ENCODE measurements at regions not wholly inside any gene's neighbourhood (a gene's known extent, or its start where the extent isn't known, plus 50 kb on each side); places are given as distances from the start of the nearest gene placed in this dataset.

DNA sequence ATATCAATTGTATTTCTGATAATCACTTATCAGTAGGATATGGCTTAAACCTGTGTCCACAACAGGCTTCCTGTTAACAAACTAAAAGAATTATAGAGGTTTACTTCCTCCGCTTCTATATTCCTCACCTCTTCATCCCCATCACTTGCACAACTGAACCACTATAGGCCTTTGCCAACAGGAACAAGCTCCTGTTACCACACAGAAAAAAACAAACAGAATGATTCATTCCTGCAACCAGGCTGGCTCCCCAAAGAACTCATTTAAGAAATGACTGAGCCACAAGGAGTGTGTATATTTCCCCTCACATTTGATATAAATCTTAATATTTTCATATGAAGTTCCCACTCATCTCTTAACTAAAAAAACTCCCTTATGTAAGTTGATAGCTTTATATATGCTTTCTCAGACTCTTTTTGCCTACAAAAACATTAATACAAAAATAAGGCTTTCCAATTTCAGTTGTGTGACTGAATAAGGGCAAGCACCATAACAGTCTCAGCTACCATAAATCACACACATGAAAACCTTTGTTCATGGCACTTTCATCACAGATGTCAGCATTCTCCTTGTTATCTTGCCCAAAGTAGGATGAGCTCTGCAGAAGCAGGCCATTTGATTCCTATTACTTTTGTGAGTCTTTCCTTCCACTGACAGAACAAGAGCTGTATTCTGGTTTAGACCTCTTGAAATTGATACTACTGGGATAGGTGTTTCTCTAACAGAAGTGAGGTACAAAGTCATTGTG lies 366.8 kb downstream of the SLITRK1 start:
- Histone ChIP-seq H3K36me3 (ENCODE audit: control insufficient read depth in 2 of 3, insufficient read depth in 3 of 3, low read length in 3 of 3) (no peaks in the 10 kb centered on the region), H3K9ac (ENCODE audit: low read length in 3 of 3) (no peak overlapping the region), H3K4me1 (ENCODE audit: control insufficient read depth in 2 of 3, insufficient read depth in 2 of 3, low read depth in 1 of 3, low read length in 3 of 3) (no peaks in the 10 kb centered on the region), H3K27ac (ENCODE audit: low read depth in 2 of 2, low read length in 2 of 2) (no peak overlapping the region), H3K9me3 (ENCODE audit: control insufficient read depth in 2 of 3, insufficient read depth in 1 of 3, low read length in 3 of 3) (no peaks in the 10 kb centered on the region), H3K27me3 (ENCODE audit: control insufficient read depth, insufficient read depth, low read length) (no peaks in the 10 kb centered on the region), H3K4me3 (ENCODE audit: low read length in 3 of 3) (no peak overlapping the region)
- DNase-seq, result no peak
- TF ChIP-seq, protein P1, sequence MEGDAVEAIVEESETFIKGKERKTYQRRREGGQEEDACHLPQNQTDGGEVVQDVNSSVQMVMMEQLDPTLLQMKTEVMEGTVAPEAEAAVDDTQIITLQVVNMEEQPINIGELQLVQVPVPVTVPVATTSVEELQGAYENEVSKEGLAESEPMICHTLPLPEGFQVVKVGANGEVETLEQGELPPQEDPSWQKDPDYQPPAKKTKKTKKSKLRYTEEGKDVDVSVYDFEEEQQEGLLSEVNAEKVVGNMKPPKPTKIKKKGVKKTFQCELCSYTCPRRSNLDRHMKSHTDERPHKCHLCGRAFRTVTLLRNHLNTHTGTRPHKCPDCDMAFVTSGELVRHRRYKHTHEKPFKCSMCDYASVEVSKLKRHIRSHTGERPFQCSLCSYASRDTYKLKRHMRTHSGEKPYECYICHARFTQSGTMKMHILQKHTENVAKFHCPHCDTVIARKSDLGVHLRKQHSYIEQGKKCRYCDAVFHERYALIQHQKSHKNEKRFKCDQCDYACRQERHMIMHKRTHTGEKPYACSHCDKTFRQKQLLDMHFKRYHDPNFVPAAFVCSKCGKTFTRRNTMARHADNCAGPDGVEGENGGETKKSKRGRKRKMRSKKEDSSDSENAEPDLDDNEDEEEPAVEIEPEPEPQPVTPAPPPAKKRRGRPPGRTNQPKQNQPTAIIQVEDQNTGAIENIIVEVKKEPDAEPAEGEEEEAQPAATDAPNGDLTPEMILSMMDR (IDR thresholded peaks at IDR 0.05; ENCODE audit: borderline replicate concordance, extremely low read depth, insufficient read depth), result no peak
- FAIRE-seq, result no peak
- intact Hi-C loops (cut with DNase I), result no loop called here

DNA sequence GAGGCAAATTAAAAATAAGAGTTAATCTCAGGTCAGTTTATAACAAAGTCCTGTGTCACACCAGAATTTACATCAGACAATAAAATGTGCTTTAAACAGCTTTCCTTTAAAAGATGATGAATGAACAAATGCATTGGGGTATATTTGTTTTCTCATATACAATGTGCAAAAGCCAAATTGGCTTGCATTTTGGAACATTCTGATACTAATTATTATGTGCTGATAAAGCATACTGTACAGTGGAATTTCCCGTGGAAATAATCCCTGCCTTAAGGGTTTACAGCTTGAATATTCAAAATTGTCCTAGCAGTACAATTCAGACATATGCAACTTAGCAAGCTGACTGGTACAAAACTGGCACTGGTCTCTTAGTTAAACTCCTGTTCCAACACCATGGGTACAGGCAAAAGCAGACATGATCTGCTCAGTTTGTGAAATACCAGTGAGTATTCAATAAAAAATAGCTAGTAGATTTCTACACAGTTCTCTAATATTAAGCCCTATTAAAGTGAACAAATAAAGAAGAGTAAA lies 373.4 kb downstream of the SLITRK1 start:
- TF ChIP-seq, protein P1 (IDR thresholded peaks at IDR 0.05; ENCODE audit: borderline replicate concordance, extremely low read depth, insufficient read depth), result no peak
- intact Hi-C loops (cut with DNase I), result no loop called here

DNA sequence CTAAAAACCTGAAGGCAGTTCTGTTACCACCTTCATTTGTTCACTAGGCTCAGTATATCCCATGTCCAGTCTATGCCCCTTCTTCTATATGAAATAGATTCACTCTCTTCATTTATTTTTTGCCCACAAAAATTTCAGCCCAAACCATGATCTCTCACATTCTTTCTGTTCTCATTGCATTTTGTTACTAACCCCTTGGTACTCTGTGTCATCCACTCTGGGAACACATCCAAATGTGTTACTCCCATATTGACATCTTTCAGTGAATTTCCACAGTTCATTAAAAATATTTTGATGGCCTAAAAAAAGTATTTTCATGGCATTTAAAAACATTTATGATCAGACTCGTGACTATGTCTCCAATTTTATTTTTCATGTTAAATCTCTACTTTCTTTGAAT lies 378.9 kb downstream of the SLITRK1 start:
- no peaks in the 10 kb centered on the region for H3K36me3 ChIP-seq (ENCODE audit: control insufficient read depth in 2 of 3, insufficient read depth in 3 of 3, low read length in 3 of 3)
- TF ChIP-seq, protein P1 (IDR thresholded peaks at IDR 0.05; ENCODE audit: borderline replicate concordance, extremely low read depth, insufficient read depth), result no peak
- H3K9me3 ChIP-seq (ENCODE audit: control insufficient read depth in 2 of 3, insufficient read depth in 1 of 3, low read length in 3 of 3), result peaks cover 0 to 3% (median 0%) of the 10 kb centered on the region in 3 donors
- no peak overlapping the region for H3K27ac ChIP-seq (ENCODE audit: low read depth in 2 of 2, low read length in 2 of 2)
- no peak overlapping the region for H3K4me3 ChIP-seq (ENCODE audit: low read length in 3 of 3)
- no peaks in the 10 kb centered on the region for H3K4me1 ChIP-seq (ENCODE audit: control insufficient read depth in 2 of 3, insufficient read depth in 2 of 3, low read depth in 1 of 3, low read length in 3 of 3)
- no peaks in the 10 kb centered on the region for H3K27me3 ChIP-seq (ENCODE audit: control insufficient read depth, insufficient read depth, low read length)
- DNase-seq, result no peak
- H3K9ac ChIP-seq (ENCODE audit: low read length in 3 of 3), result no peak overlapping the region
- no peak for FAIRE-seq
- intact Hi-C loops (cut with DNase I), result no loop called here

More for the DNA sequence above, 373.4 kb downstream of the SLITRK1 start:
- no peaks in the 10 kb centered on the region for H3K36me3 ChIP-seq (ENCODE audit: control insufficient read depth in 2 of 3, insufficient read depth in 3 of 3, low read length in 3 of 3)
- H3K27ac ChIP-seq (ENCODE audit: low read depth in 2 of 2, low read length in 2 of 2), result no peak overlapping the region
- H3K9me3 ChIP-seq (ENCODE audit: control insufficient read depth in 2 of 3, insufficient read depth in 1 of 3, low read length in 3 of 3), result no peaks in the 10 kb centered on the region
- no peaks in the 10 kb centered on the region for H3K27me3 ChIP-seq (ENCODE audit: control insufficient read depth, insufficient read depth, low read length)
- no peaks in the 10 kb centered on the region for H3K4me1 ChIP-seq (ENCODE audit: control insufficient read depth in 2 of 3, insufficient read depth in 2 of 3, low read depth in 1 of 3, low read length in 3 of 3)
- H3K4me3 ChIP-seq (ENCODE audit: low read length in 3 of 3), result no peak overlapping the region
- no peak overlapping the region for H3K9ac ChIP-seq (ENCODE audit: low read length in 3 of 3)
- FAIRE-seq (no peak), DNase-seq (no peak)
